ENCODE measurements at regions not wholly inside any gene's neighbourhood (a gene's known extent, or its start where the extent isn't known, plus 50 kb on each side); places are given as distances from the start of the nearest gene placed in this dataset.
"Not testable (repeated sequence)": the region's sequence is repeated elsewhere in the genome, so short reads cannot be mapped to it uniquely, and the experiment has no call there.

GRCh38 chr2:145383961-145384360 is 864.0 kb upstream of the ZEB2 start:
- no peak for DNase-seq (ENCODE audit: extremely low read depth, low read depth)
- no peak for TF ChIP-seq CTCF (IDR thresholded peaks at IDR 0.05; ENCODE audit: low read depth, low read length, missing control alignments)
- H3K4me3 ChIP-seq (replicated peaks; ENCODE audit: low read depth, low read length) = no peak overlapping the region

GRCh38 chr2:145380436-145381017 is 860.6 kb upstream of the ZEB2 start:
- no peak for TF ChIP-seq CTCF (IDR thresholded peaks at IDR 0.05; ENCODE audit: low read depth, low read length, missing control alignments)
- no peak overlapping the region for H3K4me3 ChIP-seq (replicated peaks; ENCODE audit: low read depth, low read length)
- DNase-seq (ENCODE audit: extremely low read depth, low read depth) = peak; percentile 40

GRCh38 chr2:145379934-145380333 is 860.0 kb upstream of the ZEB2 start:
- H3K4me3 ChIP-seq (replicated peaks; ENCODE audit: low read depth, low read length) = no peak overlapping the region
- no peak for TF ChIP-seq CTCF (IDR thresholded peaks at IDR 0.05; ENCODE audit: low read depth, low read length, missing control alignments)
- DNase-seq (ENCODE audit: extremely low read depth, low read depth) = no peak

GRCh38 chr2:145374165-145374564 is 854.2 kb upstream of the ZEB2 start:
- H3K4me3 ChIP-seq (replicated peaks; ENCODE audit: low read depth, low read length) = no peak overlapping the region
- DNase-seq (ENCODE audit: extremely low read depth, low read depth) = no peak
- TF ChIP-seq CTCF (IDR thresholded peaks at IDR 0.05; ENCODE audit: low read depth, low read length, missing control alignments) = no peak

- not testable (repeated sequence) for DNase-seq (ENCODE audit: extremely low read depth, low read depth); H3K4me3 ChIP-seq (replicated peaks; ENCODE audit: low read depth, low read length)
Observed at GRCh38 chr2:145367334-145367733, 847.4 kb upstream of the ZEB2 start.

- DNase-seq (ENCODE audit: extremely low read depth, low read depth) = no peak
- no peak overlapping the region for H3K4me3 ChIP-seq (replicated peaks; ENCODE audit: low read depth, low read length)
- TF ChIP-seq CTCF (IDR thresholded peaks at IDR 0.05; ENCODE audit: low read depth, low read length, missing control alignments) = no peak
Observed at GRCh38 chr2:145366341-145366740, 846.4 kb upstream of the ZEB2 start.

- TF ChIP-seq CTCF (IDR thresholded peaks at IDR 0.05; ENCODE audit: low read depth, low read length, missing control alignments) = no peak
- no peak overlapping the region for H3K4me3 ChIP-seq (replicated peaks; ENCODE audit: low read depth, low read length)
Observed at GRCh38 chr2:145360129-145360790, 840.3 kb upstream of the ZEB2 start.

More at GRCh38 chr2:145360129-145360790, 840.3 kb upstream of the ZEB2 start:
- DNase-seq (ENCODE audit: extremely low read depth, low read depth) = no peak

All from HFF-Myc (cell line).